ENCODE measurements at regions not wholly inside any gene's neighbourhood (a gene's known extent, or its start where the extent isn't known, plus 50 kb on each side); places are given as distances from the start of the nearest gene placed in this dataset.
"Not testable (repeated sequence)": the region's sequence is repeated elsewhere in the genome, so short reads cannot be mapped to it uniquely, and the experiment has no call there.

GRCh38 chr10:18735711-18736110 is 76.5 kb downstream of the ARL5B start:
- DNase-seq, result no peak

GRCh38 chr10:18737236-18737635 is 78.0 kb downstream of the ARL5B start:
- peak; percentile 8 for DNase-seq

GRCh38 chr10:18737841-18738240 is 78.6 kb downstream of the ARL5B start:
- peak; percentile 20 for DNase-seq

DNA sequence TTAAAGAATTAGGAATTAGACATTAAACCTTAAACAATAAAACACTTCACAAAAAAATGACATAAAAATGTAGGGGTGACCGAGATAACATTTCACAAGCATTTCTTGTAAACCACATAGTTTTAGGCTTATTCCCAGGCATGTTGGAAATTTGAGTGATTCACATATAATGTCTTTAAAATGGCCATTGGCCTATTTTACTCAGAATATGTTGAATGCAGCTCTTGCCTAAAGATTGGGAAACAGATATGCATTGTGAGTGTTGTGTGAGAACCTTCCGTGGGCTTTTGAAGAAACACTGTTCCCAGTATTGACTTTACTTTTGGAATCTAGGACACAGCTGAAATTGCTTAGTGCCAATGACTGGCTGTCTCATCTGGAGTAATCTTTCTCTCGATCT is 79.6 kb downstream of the ARL5B start:
- peak; percentile 27 for DNase-seq

DNA sequence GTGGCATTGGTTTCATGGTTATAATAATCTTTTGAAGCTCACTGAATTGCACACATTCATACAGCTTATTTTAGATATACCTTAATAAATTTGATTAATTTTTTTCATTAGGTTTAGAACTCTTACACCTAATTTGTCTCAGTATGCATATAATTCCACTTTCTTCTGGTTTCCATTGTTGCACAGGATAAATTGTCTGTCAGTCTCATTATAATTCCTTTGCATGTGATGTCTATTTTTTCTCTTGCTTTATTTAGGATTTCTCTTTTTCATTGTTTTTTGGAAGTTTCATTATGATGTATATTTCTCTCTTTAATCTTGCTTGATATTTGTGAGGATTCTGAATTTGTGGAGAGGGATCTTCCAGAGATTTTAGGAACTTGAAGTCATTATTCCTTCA is 84.7 kb downstream of the ARL5B start:
- DNase-seq, result no peak

DNA sequence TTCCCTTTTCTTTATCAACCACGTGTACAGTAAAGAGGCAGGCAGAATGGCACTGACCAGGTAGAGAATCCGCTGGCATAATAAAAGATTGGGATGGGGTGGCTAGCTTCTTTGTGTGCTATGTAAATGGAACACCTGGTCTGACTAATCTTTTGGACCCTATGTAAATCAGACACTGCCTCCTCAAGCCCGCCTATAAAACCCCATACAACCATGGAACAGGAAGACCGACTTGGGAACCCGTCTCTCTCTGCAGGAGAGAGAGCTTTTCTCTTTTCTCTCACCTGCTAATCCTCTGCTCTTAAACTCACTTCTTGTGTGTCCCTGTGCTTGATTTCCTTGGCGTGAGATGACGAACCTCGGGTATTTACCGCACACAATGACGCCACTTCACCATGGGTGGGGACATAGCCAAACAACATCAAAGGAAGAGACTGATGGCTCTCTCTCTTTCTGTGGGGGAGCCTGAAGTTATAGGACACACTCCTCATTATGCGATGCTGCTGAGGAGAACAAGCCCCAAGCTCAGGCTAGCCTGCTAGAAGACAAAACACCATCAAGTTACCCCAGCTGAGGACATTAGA is 94.2 kb downstream of the ARL5B start:
- no peak for DNase-seq

- DNase-seq, result no peak
Measured at GRCh38 chr10:18759575-18759974, 100.3 kb downstream of the ARL5B start.

DNA sequence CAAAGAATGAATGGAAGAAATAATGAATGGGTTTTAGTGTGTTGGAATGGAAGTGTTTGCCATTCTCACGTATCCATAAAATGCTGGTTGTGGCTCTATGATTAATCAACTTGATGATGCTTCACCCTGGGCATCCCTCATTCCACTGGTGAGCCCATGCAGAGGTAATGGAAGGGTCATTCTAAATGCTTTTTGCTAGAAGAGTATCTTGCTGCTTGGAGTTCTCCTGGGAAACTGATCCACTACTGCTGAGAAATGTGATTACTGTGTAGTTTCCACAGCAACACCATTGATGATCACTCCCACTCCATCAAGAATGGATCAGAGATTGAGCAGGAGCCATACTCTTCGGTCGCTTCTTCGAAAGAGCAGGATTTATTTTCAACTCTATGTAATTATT is 101.6 kb downstream of the ARL5B start:
- no peak for DNase-seq

- DNase-seq, result no peak
Measured at GRCh38 chr10:18767981-18768380, 108.8 kb downstream of the ARL5B start.

- no peak for DNase-seq
Measured at GRCh38 chr10:18773180-18773579, 113.9 kb downstream of the ARL5B start.

DNA sequence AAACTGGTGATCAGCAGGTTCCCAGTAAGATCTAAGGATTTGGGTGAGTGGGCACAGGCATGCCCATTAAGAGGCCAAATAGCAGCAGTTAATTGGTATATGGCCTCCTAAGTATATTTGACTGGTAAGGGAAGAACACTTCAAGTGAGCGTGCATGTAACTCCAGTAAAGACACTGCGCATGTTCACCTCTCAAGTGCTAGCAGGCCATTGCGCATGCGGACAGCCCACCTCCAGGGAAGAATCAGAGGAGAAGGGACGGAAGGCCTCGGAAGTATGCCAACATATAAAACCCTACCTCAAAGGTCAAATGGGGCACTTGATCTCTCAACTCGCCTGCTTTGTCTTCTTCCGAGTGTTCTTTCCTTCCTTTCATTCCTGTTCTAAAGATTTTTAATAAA is 118.0 kb downstream of the ARL5B start:
- DNase-seq, result no peak

DNA sequence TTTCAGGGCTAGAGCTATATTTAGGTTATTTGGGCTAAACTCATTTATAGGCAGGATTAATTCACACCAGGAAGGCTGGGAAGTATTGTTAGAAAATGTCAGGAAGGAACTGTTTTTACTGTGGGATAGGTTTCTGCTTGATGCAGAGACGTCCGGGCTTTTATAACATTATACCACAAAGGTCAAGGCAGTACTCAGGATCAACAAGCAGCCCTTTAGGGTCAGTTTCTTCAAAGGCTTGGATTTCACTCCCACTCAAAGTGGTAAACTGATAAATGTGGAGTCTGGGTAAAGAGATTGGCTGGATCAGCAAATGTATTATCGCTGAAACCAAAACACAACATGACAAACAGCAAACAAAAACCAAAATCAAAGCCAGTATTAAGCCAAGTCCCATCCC is 127.2 kb downstream of the ARL5B start:
- no peak for DNase-seq

DNA sequence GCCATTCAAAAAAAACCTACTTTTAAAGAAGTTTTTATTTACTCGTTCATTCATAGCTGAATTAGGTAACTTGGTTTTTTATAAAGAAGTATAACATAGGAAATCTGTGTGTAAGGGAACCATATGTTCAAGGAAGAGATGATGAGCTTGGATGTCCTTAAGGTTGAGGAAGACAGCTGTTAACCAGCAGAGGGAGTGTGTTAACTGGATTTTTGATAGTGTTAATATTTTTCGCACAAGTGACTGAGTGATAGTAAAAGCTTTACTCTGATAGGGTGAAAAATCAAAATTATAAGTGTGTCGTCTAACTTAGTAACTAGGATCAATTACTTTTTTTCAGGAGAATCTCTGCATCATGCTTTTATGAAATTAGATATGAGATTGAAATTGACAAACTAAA is 134.7 kb downstream of the ARL5B start:
- DNase-seq, result peak; percentile 9

GRCh38 chr10:18795549-18795948 is 136.3 kb downstream of the ARL5B start:
- no peak for DNase-seq

DNA sequence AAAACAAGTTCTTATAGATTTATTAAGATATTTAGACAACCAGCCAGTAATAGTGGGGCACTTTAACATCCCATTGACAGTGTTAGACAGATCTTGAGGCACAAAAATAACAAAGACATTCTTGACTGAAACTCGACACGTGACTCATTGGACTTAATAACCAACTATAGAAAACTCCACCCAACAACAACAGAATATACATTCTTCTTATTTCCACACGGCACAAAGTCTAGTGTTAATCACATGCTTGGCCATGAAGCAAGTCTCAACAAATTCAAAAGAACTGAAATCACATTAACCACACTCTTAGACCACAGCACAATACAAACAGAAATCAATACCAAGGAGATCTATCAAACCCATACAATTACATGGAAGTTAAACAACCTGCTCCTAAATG is 138.1 kb downstream of the ARL5B start:
- DNase-seq, result peak; percentile 2

DNA sequence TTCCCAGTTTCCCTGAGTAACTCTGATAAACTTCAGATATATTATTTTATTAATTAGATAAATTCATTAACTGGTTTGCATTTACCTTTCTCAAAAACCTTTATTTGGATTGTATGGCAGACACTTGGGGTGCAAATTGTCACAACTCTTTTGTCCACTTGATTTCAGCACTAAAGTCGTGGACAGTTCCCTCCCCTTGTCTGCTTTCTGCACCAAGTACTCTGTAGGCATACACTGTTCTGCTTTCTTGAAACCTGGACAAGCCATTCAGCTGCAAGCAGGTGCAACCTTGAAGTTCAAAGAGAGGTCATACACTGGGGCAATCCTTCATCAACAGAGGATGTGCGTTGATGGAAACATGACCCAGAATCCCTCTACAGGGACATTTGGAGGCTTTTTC is 162.9 kb downstream of the ARL5B start:
- peak; percentile 17 for DNase-seq

GRCh38 chr10:18829259-18829658 is 170.0 kb downstream of the ARL5B start:
- no peak for DNase-seq

GRCh38 chr10:18830277-18830676 is 171.0 kb downstream of the ARL5B start:
- no peak for DNase-seq

GRCh38 chr10:18856623-18857022 is 192.0 kb upstream of the MALRD1 start:
- DNase-seq, result not testable (repeated sequence)

DNA sequence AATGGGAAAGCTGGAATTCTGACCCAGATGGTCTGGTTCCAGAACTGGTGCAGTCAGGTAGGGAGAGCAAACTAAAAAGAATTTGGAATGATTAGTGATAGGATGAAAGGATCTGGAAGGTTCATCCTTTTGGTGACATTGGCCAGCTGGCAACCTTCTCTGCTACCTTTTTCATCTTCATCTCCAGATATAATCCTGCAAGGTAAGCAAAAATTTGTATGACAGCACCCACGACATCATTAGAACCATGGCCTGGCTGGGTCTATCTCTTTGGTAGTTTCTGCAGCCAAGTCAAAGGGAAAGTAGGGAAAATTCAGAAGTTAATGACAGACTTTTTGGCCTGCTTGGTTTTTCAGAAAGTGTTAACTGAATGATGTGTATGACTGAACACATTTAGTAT is 188.9 kb upstream of the MALRD1 start:
- no peak for DNase-seq

GRCh38 chr10:18860186-18860585 is 188.4 kb upstream of the MALRD1 start:
- no peak for DNase-seq

GRCh38 chr10:18860631-18861240 is 187.9 kb upstream of the MALRD1 start:
- DNase-seq, result no peak

- no peak for DNase-seq
Measured at GRCh38 chr10:18861382-18861781, 187.2 kb upstream of the MALRD1 start.

DNA sequence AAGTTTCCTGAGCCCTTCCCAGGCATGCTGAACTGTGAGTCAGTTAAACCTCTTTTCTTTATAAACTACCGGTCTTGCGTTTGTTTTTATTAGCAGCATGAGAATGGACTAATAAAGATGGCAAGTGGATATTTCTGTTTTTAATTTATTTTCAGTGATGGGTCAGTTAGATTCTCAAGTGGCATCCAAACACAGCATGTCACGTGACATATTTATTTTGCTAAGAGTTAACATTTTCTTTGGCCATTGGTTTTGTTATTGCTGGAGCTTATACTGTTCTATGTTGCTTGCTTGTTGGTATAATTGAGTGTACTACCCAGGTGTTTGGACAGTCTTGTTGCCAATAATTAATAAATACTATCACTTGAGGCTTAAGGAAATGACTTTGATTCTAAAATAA is 181.7 kb upstream of the MALRD1 start:
- DNase-seq, result no peak

DNA sequence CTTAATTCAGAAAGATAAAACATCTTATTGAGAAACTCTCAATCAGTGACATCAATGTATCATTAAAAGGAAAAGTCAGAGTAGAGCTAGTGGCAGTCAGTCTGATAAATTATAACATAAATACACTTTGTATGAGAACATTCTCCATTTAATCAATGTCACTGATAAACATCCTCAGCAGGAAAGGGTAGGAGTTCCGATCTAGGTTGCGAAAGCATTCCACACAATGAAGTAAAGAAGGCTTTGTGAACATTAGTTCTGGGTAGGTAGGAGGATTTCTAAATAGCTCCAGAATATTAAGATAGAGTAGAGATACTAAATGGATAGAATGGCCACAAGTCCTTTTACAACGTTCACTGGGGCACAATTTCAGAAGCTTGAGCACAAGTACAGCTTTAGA is 179.7 kb upstream of the MALRD1 start:
- no peak for DNase-seq
